SK-N-SH (cell line): ENCODE measurements at regions not wholly inside any gene's neighbourhood (a gene's known extent, or its start where the extent isn't known, plus 50 kb on each side); places are given as distances from the start of the nearest gene placed in this dataset.

ENCODE experiments used
- CTCF ChIA-PET: fragments of 300-600, 350-600 bp; formaldehyde crosslinking; extraction: SDS; loops from one replicate; lab custom pipeline; 2021; lab: Yijun Ruan, JAX
- POLR2A ChIA-PET: fragments of 350-600 bp; sonication (Branson Sonifier 250); formaldehyde crosslinking; extraction: SDS; loops from one replicate; lab custom pipeline; 2020; ENCODE audit warnings: antibody characterized with exemption, inconsistent platforms; lab: Yijun Ruan, JAX
- DNase-seq: peaks from one replicate; pipeline ENCODE4 v3.0.0; 2012
- H2AFZ ChIP-seq: fragments of 200-600 bp; sonication (generic); 2 replicates; pipeline ENCODE4 v1.8.1; 2016; ENCODE audit warnings: antibody characterized with exemption, mild to moderate bottlenecking, low read depth
- H3F3A ChIP-seq: fragments of 200-600 bp; sonication (generic); replicated peaks from 2 replicates; pipeline ENCODE3; 2016; ENCODE audit warnings: antibody characterized with exemption, mild to moderate bottlenecking; ENCODE audit not compliant: insufficient read depth
- H3K27ac ChIP-seq, 2 experiments: fragments of 200-500 bp in 1 of 2; fragments of 200-600 bp in 1 of 2; sonication (Bioruptor generic) in 1 of 2; sonication (generic), shearing (Covaris generic) in 1 of 2; 2 replicates each; pipeline versions ENCODE4 v1.5.1 to v1.6.1; 2014 to 2016; ENCODE audit warnings: low read depth in 2 of 2, inconsistent platforms in 1 of 2, low read length in 1 of 2, mild to moderate bottlenecking in 1 of 2, mixed read lengths in 1 of 2
- H3K27me3 ChIP-seq: fragments of 200-600 bp; sonication (generic), shearing (Covaris generic); 2 replicates; pipeline ENCODE4 v1.6.1; 2016; ENCODE audit warnings: mixed run types; ENCODE audit not compliant: insufficient read depth
- H3K36me3 ChIP-seq, 2 experiments: fragments of 200-500 bp in 1 of 2; fragments of 200-600 bp in 1 of 2; sonication (Bioruptor generic) in 1 of 2; sonication (generic) in 1 of 2; replicated peaks in 1 of 2; 2 replicates each; pipeline versions ENCODE3 to v1.5.1; 2014 to 2016; ENCODE audit warnings: low read length in 1 of 2, mild to moderate bottlenecking in 1 of 2; ENCODE audit not compliant: insufficient read depth in 2 of 2, control insufficient read depth in 1 of 2
- H3K4me1 ChIP-seq, 2 experiments: fragments of 200-500 bp in 1 of 2; fragments of 200-600 bp in 1 of 2; sonication (Bioruptor generic) in 1 of 2; sonication (generic), shearing (Covaris generic) in 1 of 2; 2 replicates each; pipeline versions ENCODE4 v1.5.1 to v1.6.1; 2014 to 2016; ENCODE audit warnings: low read depth in 1 of 2, low read length in 1 of 2, mixed run types in 1 of 2; ENCODE audit not compliant: insufficient read depth in 2 of 2, control insufficient read depth in 1 of 2
- H3K4me2 ChIP-seq: fragments of 200-600 bp; sonication (generic), shearing (Covaris generic); 2 replicates; pipeline ENCODE4 v1.6.1; 2017; ENCODE audit warnings: mixed run types
- H3K4me3 ChIP-seq, 2 experiments: fragments of 200-500 bp in 1 of 2; fragments of 200-600 bp in 1 of 2; sonication (Bioruptor generic) in 1 of 2; sonication (generic), shearing (Covaris generic) in 1 of 2; 2 replicates each; pipeline versions ENCODE4 v1.5.1 to v1.8.1; 2014 to 2016; ENCODE audit warnings: low read depth in 2 of 2, inconsistent platforms in 1 of 2, low read length in 1 of 2, mild to moderate bottlenecking in 1 of 2, mixed read lengths in 1 of 2, moderate library complexity in 1 of 2
- H3K79me2 ChIP-seq: fragments of 200-600 bp; sonication (generic); 2 replicates; pipeline ENCODE4 v1.8.1; 2017; ENCODE audit warnings: mild to moderate bottlenecking; ENCODE audit not compliant: insufficient read depth
- H3K9ac ChIP-seq: fragments of 200-600 bp; sonication (generic); 2 replicates; pipeline ENCODE4 v1.6.1; 2017; ENCODE audit warnings: mixed run types
- H3K9me2 ChIP-seq: fragments of 200-600 bp; sonication (generic); 2 replicates; pipeline ENCODE4 v1.6.1; 2017; ENCODE audit warnings: mixed run types
- H3K9me3 ChIP-seq: fragments of 200-600 bp; sonication (generic); 2 replicates; pipeline ENCODE4 v1.6.1; 2017; ENCODE audit warnings: mixed run types, mild to moderate bottlenecking, moderate library complexity
- H4K20me1 ChIP-seq: fragments of 200-600 bp; sonication (generic); 2 replicates; pipeline ENCODE4 v1.6.1; 2017; ENCODE audit warnings: mild to moderate bottlenecking, mixed run types; ENCODE audit not compliant: insufficient read depth
- ELF1 ChIP-seq: IDR thresholded peaks from 2 replicates; pipeline ENCODE4 v1.4.0; 2012
- EP300 ChIP-seq, 2 experiments: IDR thresholded peaks; 2 replicates each; pipeline versions ENCODE4 v1.4.0 to v1.6.1; 2012; ENCODE audit warnings: borderline replicate concordance in 1 of 2, low read depth in 1 of 2, low read length in 1 of 2
- FOXJ3 ChIP-seq: sonication (generic); formaldehyde crosslinking; IDR thresholded peaks from 2 replicates; pipeline ENCODE4 v1.5.1; 2020; ENCODE audit warnings: mild to moderate bottlenecking, missing genetic modification reagents
- GABPA ChIP-seq: IDR thresholded peaks from 2 replicates; pipeline ENCODE4 v1.4.0; 2012; ENCODE audit warnings: low read depth, mild to moderate bottlenecking
- MAX ChIP-seq: IDR thresholded peaks from 2 replicates; pipeline ENCODE4 v1.4.0; 2012; ENCODE audit warnings: low read depth
- MEF2A ChIP-seq: IDR thresholded peaks from 2 replicates; pipeline ENCODE4 v1.4.0; 2012; ENCODE audit warnings: low read depth, borderline replicate concordance
- MXI1 ChIP-seq: IDR thresholded peaks from 2 replicates; pipeline ENCODE4 v1.6.1; 2012; ENCODE audit warnings: mild to moderate bottlenecking, low read depth, low read length, improper control_type of control experiment
- RXRA ChIP-seq: IDR thresholded peaks from 2 replicates; pipeline ENCODE4 v1.4.0; 2012; ENCODE audit warnings: low read depth, mild to moderate bottlenecking, borderline replicate concordance
- YY1 ChIP-seq: IDR thresholded peaks from 2 replicates; pipeline ENCODE4 v1.4.0; 2012; ENCODE audit warnings: low read depth, mild to moderate bottlenecking
- WGBS: methylation state at CpG from one replicate; pipeline ENCODE4 v1.1.6; 2017; ENCODE audit warnings: low lambda C conversion rate; 5-methylcytosine and 5-hydroxymethylcytosine counted together
- TF ChIP-seq, protein P1 (sequence below): IDR thresholded peaks from 2 replicates; pipeline ENCODE4 v1.6.1; 2012; ENCODE audit warnings: mild to moderate bottlenecking, low read depth, low read length, moderate library complexity
- TF ChIP-seq, protein P2 (sequence below): fragments of 150-350 bp; IDR thresholded peaks from 2 replicates; pipeline ENCODE4 v1.6.1; 2016; ENCODE audit warnings: mild to moderate bottlenecking, low read depth, low read length

DNA sequence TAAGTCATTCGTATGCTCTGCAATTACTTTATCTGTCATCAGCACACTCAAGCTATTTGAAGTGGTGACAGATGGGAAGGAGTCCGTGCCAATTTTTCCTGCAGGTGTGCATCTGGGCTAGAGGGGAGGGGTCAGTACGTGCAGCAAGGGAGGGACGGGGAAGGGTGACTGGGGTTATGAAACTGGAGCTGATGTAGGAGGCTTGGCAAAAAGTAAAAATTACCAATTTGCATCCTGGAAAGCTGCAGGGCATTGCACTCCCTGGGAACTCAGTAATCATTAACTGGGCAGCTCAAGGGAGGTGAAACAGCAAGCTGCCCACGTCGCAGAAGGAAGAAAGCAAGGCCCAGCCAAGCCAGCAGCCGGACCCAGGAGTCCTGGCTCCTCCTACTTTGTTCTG is 87.1 kb upstream of the TMEM45B start:
- Histone ChIP-seq H2AFZ (no peak overlapping the region), H3K4me2 (no peak overlapping the region), H3K79me2 (no peaks in the 10 kb centered on the region), H3K27me3 (peaks cover 27% of the 10 kb centered on the region; the same call in 1 of the 2 replicates), H3K9me2 (no peaks in the 10 kb centered on the region), H4K20me1 (no peaks in the 10 kb centered on the region), H3K9ac (no peak overlapping the region), H3F3A (no peaks in the 10 kb centered on the region), H3K27ac (no peak overlapping the region), H3K9me3 (no peaks in the 10 kb centered on the region), H3K36me3 (no peaks in the 10 kb centered on the region), H3K4me3 (no peak overlapping the region), H3K4me1 (no peaks in the 10 kb centered on the region; a peak in 1 of 4 replicates)
- CTCF ChIA-PET = interaction anchor here (1.4 kb wide), 1 partner anchor 19 kb away, joined by 3 read pairs; no protein-coding TSS in a partner anchor
- 6% methylated on average over 7 of the region's 7 CpGs for WGBS
- POLR2A ChIA-PET = no interaction called here
- TF ChIP-seq, protein P1, sequence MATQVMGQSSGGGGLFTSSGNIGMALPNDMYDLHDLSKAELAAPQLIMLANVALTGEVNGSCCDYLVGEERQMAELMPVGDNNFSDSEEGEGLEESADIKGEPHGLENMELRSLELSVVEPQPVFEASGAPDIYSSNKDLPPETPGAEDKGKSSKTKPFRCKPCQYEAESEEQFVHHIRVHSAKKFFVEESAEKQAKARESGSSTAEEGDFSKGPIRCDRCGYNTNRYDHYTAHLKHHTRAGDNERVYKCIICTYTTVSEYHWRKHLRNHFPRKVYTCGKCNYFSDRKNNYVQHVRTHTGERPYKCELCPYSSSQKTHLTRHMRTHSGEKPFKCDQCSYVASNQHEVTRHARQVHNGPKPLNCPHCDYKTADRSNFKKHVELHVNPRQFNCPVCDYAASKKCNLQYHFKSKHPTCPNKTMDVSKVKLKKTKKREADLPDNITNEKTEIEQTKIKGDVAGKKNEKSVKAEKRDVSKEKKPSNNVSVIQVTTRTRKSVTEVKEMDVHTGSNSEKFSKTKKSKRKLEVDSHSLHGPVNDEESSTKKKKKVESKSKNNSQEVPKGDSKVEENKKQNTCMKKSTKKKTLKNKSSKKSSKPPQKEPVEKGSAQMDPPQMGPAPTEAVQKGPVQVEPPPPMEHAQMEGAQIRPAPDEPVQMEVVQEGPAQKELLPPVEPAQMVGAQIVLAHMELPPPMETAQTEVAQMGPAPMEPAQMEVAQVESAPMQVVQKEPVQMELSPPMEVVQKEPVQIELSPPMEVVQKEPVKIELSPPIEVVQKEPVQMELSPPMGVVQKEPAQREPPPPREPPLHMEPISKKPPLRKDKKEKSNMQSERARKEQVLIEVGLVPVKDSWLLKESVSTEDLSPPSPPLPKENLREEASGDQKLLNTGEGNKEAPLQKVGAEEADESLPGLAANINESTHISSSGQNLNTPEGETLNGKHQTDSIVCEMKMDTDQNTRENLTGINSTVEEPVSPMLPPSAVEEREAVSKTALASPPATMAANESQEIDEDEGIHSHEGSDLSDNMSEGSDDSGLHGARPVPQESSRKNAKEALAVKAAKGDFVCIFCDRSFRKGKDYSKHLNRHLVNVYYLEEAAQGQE = no peak
- TF ChIP-seq ELF1 (no peak), MAX (no peak), MXI1 (no peak), MEF2A (no peak), RXRA (no peak), GABPA (no peak), EP300 (IDR thresholded peaks at IDR 0.05; ENCODE audit: borderline replicate concordance in 1 of 2, low read depth in 1 of 2, low read length in 1 of 2) (no peak), FOXJ3 (CRISPR knock-in tag) (no peak)
- TF ChIP-seq, protein P2, sequence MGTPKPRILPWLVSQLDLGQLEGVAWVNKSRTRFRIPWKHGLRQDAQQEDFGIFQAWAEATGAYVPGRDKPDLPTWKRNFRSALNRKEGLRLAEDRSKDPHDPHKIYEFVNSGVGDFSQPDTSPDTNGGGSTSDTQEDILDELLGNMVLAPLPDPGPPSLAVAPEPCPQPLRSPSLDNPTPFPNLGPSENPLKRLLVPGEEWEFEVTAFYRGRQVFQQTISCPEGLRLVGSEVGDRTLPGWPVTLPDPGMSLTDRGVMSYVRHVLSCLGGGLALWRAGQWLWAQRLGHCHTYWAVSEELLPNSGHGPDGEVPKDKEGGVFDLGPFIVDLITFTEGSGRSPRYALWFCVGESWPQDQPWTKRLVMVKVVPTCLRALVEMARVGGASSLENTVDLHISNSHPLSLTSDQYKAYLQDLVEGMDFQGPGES = no peak
- TF ChIP-seq, all 33 proteins: peak for 0
- no peak for DNase-seq

GRCh38 chr11:129729216-129729615 is 86.4 kb upstream of the TMEM45B start:
- Histone ChIP-seq H3K27me3 (peaks cover 27% of the 10 kb centered on the region; the same call in 1 of the 2 replicates), H4K20me1 (no peaks in the 10 kb centered on the region), H3K9ac (no peak overlapping the region), H3K27ac (no peak overlapping the region), H3K9me3 (no peaks in the 10 kb centered on the region), H3K9me2 (no peaks in the 10 kb centered on the region), H3K4me1 (no peaks in the 10 kb centered on the region; a peak in 1 of 4 replicates), H3K36me3 (no peaks in the 10 kb centered on the region), H3F3A (no peaks in the 10 kb centered on the region), H2AFZ (no peak overlapping the region), H3K4me3 (no peak overlapping the region), H3K79me2 (no peaks in the 10 kb centered on the region), H3K4me2 (no peak overlapping the region)
- CTCF ChIA-PET = interaction anchor here (1.4 kb wide), 1 partner anchor 18 kb away, joined by 3 read pairs; no protein-coding TSS in a partner anchor
- 51% methylated on average over 4 of the region's 5 CpGs for whole genome bisulfite sequencing
- DNase-seq = no peak
- TF ChIP-seq MXI1 (no peak), MAX (no peak), YY1 (no peak)
- POLR2A ChIA-PET = no interaction called here
